Stimulated activated naive CD8-positive, alpha-beta T cell treated with anti-CD3 and anti-CD28 coated beads, Interleukin-15, Interleukin-2, amounts not matched to agents 100 U/mL and 50 U/mL, for 24 hours (primary cell): ENCODE measurements at regions not wholly inside any gene's neighbourhood (a gene's known extent, or its start where the extent isn't known, plus 50 kb on each side); places are given as distances from the start of the nearest gene placed in this dataset.

Source experiments
- ATAC-seq: fragments of 150-1000 bp; cut with Tn5 transposase; one replicate; pipeline ENCODE4 v1.10.0; 2021
- DNase-seq: peaks from one replicate; pipeline ENCODE4 v3.0.0; 2021

DNA sequence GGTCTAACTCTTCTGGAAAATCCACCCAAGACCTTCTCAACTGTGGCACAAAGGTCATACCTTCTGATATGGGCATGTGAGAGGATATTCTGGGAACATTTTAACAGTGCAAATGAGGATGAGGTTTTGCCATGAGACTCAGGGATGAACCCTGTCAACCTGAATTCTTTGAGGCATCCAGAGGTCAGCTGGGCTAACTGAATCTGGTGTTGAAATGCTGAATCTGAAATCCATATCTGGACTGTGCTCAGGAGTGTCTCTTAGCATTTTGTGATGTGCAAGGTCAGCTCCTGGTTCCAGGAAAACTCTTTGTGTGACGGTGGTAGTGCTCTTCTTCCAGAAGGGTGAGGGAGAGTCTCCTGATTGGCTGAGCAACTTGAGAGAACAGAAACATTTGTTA, 276.0 kb upstream of the SALL1 start:
- DNase-seq (no peak), ATAC-seq (no peak)

DNA sequence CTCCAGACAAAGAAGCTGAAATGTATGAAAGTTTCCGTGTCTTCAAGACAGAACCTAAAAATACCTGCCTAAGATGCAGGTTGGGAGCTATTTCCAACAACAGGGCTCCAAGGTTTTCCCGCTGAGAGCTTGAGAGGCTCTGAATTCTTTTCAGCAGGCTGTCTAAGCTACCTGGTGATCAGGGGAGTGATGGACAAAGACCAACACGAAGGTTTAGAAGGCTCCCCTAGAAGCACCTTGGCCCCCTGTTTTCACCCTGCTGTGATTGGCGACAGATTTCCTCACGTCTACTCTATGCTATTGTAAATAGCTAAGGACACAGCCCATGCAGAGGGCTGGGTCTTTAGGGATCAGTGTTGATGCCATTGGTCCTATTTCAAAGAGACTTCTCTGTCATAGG, 275.2 kb upstream of the SALL1 start:
- DNase-seq (no peak), ATAC-seq (no peak)

DNA sequence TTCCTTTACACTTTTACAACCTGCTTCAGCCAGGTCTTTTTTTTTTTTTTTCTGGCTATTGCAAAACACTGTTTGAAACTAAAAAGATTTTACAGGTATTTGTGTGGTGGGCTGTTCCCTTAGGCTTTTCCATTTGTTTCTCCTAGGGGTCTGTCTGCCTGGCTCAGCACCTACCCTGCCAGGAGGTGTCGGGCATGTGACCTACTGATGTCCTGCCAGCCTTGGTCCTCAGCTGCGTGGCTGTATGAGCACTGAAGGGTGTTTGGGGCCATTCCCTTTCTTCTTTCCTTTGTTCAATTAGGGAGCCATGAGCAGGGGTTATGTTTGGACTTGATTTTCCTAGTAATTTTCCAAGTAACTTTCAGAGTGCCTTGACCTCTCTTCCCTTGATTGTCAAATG, 269.2 kb upstream of the SALL1 start:
- no peak for ATAC-seq
- no peak for DNase-seq

DNA sequence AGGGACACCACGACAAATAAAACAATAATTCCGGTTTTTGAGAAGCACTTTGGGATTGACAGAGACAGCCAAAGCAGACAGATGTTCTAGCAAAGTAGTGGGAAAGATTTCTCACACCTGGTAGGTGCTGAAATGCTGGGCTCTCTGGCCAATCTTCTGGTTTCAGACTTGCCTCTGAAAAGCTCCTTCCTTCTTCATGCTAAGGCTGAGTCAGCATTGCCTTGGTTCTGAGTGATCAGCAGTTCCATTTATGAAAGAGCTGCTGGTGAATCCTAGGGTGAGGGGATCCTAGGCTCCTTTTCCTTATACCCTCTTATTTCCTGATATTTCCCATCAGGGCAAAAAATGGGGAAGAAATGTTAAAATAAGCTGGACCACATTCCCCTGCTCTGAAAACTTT, 268.7 kb upstream of the SALL1 start:
- ATAC-seq: no peak
- DNase-seq: no peak

DNA sequence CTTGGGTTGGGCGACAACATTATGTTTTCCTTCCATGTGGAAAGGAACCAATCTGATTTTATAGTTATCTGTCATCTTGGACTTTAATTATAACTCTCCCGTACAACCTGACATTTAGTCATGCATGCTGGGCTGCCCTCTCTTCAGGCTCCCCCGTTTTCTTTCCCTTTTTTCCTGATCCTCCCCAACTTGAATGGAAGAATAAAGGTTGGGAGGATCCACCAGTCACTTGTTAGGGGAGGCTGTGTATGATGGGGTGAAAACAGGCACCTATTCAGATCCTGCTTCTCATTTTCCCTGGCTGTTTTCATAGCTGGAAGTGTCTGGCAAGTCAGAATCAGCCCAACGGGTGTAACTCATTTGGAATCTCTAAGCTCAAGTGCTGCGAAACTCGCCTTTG, 267.2 kb upstream of the SALL1 start:
- DNase-seq: no peak
- no peak for ATAC-seq

DNA sequence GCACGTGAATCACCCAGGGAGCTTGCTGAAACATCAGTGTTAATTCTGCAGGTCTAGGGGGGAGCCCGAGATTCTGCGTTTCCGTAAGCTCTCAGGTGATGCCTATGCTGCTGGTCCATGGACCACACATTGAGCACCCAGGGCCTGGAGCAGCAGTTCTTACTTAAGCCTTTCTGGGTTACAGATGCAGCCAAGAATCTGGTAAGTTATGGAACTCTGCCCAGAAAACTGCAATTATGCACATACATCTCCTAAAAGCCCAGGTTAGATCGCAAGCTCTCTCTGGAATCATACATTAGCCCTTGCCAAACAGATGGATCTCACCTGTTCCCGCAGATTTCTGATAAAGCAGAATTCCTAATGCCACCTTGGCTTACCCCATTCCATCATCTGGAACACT, 265.9 kb upstream of the SALL1 start:
- DNase-seq (no peak), ATAC-seq (no peak)

DNA sequence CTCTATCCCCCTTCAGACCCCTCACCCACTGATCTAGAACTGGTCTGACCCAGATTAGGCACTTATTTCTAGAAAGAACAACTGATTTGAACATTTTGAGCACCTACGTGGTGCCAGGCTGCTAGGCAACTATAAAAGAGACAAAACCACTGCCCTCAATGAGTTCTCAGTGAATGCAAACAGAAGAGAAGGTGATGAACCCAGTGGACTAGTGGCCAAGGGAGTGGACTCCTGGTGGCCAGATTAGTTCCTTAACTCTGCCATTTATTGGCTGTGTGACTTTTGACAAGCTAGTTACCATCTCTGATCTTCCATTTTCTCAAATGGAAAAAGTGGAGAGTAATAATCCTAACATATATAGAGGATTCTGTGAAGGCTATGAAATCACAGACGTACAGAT, 259.1 kb upstream of the SALL1 start:
- DNase-seq: no peak
- ATAC-seq: no peak

DNA sequence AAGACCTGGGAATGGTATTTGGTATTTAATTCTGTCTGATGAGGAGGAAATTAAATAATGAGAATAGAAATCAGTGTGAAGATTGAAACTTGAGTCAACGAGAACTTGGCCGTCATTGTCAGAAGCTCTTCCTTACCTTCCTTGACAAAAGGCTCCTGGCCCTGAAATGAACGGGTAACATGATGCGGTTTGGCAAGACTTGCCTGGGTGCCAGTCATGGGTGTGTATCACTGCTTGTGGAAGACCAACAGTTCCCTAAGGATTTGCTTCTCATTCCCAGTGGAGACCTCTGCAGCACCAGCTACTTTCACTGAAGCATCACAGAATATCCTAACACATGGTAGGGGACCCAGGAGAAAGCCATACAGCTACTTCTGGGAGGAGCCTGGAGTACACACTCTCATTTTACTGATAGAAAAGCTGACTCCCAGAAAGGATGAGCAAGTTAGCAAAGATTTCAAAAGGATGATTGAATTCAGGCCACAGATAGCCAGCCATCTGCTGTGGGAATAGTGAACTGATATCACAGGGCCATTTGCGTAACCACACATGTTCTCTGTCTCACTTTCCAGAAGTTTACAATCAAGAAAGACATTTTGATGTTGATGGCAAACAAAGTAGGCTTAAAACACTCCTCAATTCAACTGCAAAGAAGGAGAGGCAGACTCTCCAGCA, 258.1 kb upstream of the SALL1 start:
- no peak for DNase-seq
- ATAC-seq: no peak

DNA sequence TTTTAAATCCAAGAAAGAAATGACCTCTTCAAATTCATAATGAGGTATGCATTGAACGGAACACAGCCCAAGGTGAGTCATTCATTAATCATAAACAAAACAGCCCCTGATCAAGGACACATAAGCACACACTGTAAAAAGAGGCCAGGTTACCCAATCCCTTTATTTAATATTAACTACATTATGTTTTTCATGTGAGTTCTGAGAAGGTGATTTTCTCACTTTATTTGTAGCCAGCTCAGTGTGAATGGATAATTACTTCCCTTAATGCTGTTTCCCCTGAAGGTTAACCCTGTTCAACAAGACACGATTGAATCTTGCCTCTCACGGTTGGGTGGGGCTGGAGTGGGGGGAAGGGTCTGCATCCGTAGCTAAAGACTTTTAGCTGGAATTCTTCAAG, 257.3 kb upstream of the SALL1 start:
- ATAC-seq (no peak), DNase-seq (no peak)

DNA sequence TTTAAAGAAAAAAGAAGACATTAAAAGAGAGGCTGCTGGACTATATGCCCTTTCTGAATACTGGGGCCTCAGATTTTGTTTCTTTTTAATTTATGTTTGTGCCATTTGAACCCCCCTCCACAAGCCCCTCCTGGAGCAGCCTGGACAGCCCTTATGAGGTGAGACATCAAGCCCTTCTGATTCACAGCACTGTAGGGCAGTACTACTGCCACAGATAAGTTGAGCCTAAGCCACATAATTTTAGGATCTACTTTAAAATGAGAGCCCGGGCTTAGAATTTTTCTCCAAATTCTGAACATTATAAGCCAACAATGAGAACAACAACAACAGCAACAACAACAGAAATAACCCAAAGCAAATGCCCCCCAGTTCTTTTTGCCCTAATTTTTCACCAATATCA, 256.9 kb upstream of the SALL1 start:
- DNase-seq: no peak
- ATAC-seq: no peak

DNA sequence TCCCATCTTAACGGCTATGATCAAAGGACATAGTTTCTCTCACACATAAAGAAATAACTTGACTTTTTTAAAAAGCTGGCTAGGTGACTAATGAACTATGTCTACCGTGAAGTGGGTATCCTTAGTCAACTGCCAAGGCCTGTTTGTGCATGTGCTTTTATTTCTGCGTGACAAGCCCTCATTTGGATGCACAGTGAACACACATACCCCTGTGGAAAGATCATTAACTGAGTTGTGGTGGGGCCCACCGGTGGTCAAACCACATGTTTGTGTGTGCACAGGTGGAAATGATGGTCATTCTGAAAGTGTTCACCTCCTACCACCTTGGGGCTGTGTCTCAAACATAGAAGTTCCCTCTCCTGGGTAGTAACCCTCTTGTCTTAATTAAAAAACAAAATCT, 256.1 kb upstream of the SALL1 start:
- no peak for DNase-seq
- no peak for ATAC-seq

DNA sequence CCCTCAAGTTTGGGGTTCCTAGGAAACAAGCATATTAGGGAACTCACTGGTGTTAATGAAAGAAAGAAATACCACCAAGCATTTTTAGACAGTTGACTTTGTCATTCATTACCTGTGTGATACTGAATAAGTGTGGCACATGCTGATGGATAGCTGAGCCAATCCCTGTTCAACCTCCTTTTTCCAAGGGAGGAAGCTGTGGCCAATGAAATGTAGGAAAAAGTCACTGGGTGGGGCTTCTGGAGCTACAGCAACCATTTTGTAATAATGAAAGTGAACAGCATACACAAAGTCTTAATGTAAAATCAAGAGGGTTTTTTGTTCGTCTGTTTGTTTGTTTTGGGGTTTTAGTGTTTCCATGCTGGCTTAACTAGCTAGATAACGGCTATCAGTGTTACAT, 254.3 kb upstream of the SALL1 start:
- no peak for DNase-seq
- ATAC-seq: no peak

DNA sequence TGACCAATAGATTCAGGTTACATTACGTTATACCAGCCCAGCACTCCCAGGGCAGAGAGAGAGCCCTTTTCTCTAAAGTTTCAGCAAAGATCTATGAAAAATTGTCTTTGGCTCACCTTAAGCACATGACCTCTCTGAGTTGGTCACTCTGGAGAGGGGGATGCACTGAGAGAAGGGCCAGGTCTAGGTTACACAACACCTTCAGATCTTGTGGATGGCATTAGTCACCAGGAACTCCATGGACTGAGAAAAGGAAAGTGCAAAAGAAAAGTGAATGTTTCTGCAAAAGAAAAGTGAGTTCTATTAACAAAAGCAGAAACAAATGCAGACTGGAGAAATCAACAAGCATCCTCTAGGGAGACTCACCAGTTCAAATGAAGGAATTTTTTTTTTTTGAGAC, 253.3 kb upstream of the SALL1 start:
- DNase-seq: no peak
- no peak for ATAC-seq

DNA sequence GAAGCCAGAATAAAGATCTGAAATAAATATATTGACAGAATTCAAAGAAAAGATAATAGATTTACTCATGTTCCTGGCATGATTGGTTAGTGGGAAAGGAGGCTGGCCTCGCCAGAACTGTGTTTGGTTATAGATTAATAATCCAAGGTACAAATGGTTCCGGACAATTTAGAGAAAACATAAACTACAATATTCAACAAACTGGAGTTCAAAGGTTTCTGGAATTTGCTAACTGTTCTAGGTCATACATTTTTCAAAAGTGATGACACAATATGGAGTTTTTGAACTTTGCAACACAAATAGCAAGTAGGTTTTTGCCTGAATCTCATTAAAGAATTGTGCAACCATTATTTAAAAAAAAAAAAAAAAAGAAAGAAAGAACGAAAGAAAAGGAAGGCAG, 251.7 kb upstream of the SALL1 start:
- ATAC-seq: no peak
- DNase-seq: no peak

DNA sequence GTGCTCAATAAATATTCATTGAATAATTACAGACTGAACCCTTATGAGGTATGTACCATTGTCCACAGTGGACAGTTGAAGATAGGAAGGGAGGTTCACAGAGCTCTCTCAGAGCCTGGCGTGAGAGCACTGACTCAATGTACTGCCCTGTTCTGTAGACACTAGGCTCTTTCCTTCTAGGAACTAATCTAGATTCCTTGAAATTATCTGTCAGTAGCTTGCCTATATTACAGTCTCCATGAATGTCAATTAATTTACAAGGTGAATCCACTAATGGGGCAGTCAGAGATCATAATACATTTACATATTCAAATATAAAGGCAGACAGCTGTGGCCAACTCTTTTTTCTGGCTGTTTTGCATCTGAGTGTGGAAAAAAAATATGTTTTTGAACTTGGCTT, 251.2 kb upstream of the SALL1 start:
- no peak for DNase-seq
- no peak for ATAC-seq

DNA sequence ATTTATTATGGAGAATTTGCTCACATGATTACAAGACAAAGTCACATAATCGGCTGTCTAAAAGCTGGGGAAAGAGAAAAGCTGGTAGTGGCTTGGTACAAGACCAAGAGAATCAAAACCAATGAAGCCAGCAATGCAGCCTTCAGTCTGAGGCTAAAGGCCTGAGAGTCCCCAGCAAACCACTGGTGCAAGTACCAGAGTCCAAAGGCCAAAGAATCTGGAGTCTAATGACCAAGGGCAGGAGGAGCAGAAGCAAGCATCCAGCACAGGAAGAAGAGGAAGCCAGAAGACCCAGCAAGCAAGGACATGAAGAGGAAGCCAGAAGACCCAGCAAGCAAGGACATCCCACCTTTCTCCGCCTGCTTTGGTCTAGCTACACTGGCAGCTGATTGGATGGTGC, 250.6 kb upstream of the SALL1 start:
- DNase-seq (no peak), ATAC-seq (no peak)

DNA sequence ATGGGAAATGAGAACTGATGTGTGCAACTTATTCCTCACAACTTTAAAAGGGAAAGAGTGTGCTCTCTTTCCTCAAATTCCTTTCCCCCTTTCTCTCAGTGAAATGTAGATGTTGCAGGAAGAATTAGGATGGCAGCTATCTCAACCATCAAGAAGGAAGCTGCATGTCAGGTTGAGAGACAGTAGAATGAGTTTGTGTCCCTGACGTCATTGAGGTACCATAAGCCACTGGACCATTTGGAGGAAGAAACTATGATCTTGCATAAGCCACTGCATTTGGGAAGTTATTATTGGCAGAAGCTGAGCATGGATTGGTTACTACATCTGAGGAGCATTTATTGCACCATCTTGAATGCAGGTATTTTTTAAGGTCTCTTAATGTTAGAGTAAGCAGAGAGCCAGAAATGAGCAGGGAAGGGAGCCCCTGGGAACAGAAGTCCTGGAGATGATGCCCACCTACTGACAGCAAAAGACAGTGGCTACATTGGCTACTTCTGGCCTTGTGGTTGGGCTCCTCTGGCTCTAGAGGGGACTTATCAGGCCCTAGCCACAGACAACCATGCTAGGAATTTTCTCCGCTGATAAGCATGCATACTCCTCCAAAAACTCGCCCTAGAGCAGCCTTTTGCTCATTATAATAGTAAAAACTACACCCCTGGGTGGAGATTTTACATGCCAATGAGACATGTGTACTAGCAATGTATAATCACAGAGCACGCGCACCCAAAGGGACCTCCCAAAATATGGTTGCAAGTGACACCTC, 249.0 kb upstream of the SALL1 start:
- DNase-seq: no peak

DNA sequence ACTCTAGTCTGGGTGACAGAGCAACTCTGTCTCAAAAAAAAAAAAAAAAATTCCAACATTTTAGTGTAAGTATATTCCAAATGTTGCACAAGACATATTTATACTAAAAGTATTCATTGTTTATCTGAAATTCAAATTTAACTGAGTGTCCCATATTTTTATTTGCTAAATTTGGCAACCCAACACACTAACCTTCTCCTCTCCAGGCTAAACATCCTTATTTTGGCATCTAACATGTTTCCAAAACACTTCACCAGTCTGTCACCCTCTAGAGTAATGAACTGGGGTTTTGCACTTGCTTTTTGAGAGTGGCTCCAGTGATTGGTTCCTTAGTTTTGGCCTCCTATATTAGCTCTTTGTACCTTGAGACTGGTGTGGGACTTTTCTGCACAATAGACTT, 243.4 kb upstream of the SALL1 start:
- ATAC-seq: no peak
- DNase-seq: no peak

More for the DNA sequence above, 249.0 kb upstream of the SALL1 start:
- no peak for ATAC-seq

DNA sequence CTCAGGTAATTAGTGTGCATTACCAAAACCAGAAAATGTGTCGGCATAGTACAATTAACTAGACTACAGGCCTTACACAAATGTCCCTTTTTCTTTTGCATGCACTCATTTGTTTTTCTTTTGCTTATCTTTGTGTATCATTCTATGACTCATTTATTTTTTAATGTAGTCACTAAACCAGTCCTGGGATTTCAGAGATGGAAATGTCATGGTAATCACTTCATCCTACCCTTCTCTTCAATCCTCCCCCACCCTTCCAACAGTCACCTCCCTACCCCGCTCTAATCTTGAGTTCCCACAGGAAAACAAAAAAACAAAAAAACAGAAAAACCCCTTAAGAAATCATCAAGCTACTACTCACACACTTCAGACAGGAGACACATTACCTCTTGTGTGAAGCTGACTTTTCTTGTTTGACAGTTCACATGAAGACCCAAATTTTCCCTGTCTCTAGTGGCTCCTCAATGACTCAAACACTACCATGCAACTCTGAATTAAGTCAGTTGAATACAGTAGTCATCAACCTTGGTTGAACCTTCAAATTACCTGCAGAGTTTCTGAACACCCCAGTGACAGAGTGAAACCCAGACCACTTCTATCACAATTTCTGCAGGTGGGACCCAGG, 242.4 kb upstream of the SALL1 start:
- ATAC-seq (no peak), DNase-seq (no peak)

DNA sequence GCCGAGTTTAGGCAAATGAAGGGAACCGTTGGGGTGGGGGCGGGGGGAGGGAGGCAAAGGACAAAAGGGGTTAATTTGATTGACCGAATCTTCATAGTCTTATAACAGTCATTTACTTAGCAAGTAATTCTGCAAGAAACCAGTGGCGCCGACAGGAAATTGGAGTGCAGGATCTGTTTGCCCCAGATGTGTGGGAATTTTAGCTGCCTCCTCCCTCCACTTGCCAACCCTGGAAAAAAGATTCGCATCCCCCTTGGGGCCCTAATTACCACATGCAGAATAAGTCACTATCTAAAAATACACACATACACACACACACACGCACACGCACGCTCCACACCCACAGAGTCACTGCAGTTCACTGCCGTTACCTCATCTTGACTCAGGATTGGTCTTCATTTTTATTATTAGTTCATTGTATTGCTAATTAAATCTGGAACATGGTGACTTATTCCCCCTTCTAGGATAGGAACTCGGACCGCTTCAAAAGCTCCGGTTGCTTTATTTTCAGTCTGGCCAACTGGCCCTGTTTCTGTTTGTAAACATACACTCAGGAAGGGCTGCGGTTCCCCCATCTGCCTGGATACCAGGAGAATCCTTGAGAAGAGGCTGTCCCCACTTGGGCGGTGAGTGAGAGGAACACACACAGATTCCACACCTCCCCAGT, 241.6 kb upstream of the SALL1 start:
- DNase-seq: no peak
- no peak for ATAC-seq

DNA sequence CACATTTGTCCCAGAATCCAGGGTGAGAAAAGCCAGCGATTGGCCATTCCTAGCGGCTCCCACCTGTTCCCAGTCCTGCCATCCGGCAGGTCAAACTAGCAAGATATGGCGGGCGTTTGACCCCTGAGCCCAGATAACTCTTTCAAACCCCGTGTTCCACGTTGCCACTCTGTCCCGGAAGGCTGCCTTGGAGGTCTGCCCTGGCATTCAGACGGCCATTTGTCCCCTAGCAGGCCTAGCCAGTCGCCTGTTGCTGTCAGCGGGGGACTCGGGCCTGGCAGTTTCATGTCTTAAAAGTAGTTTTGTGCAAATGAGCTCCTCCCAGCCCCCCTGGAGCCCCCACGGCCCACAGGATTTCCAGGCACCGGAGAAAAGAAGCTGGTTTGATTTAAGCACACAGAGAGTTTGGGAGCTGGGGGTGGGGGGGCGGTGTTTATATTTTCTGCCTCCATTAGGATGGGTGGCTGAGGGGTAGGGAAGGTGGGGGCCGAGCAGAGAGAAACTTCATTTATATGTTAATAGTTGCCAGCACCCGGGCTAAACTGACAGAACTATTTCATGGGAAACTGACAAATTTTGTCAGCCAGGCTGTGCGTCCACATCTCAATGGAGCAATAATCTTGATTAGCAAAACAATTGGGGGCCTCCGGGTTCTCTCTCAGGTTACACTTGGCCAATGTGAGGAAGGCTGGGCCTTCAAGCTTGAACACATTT, 240.9 kb upstream of the SALL1 start:
- no peak for ATAC-seq
- DNase-seq: no peak

DNA sequence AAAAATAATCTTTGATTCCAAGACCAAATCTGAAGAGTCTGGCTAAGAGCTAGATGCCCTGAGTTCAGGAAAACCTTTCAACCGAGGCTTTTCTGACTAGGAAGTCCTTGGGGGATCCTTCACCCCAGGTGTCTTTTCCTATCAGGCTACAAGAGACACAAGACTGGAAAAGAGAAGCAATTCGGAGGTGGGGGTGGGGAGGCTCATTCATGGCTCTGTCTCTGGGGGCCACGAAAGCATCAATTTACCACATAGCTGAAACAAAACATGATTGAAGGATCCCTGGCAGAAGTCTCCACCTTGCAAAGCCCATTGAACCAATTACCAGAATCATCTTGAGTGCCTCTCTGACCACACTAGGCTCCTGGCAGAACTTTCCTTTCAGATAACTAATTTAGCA, 239.8 kb upstream of the SALL1 start:
- no peak for DNase-seq
- ATAC-seq: no peak

DNA sequence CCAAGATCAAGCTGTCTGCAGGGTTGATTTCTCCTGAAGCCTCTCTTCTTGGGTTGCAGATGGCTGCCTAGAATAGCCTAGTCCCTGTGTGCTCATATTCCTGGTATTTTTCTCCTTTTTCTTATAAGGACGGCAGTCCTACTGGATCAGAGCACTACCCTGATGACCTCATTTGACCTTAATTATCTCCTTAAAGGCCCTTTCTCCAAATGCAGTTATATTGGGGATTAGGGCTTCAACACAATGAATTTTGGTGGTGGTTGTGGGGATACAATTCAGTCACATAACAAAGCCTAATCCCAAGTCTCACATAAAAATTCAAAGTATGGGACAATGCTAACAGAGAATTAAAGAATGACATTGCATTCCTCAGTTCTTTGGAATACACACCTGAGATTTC, 238.8 kb upstream of the SALL1 start:
- DNase-seq (no peak), ATAC-seq (no peak)
